ENCODE measurements at regions not wholly inside any gene's neighbourhood (a gene's known extent, or its start where the extent isn't known, plus 50 kb on each side); places are given as distances from the start of the nearest gene placed in this dataset.

GRCh38 chr12:4015225-4016091, 142.3 kb upstream of the PARP11 start (continued):
- TF ChIP-seq MTERF4 (CRISPR knock-in tag; IDR thresholded peaks at IDR 0.05) (no peak), SP4 (CRISPR knock-in tag; IDR thresholded peaks at IDR 0.05) (no peak), ZNF639 (CRISPR knock-in tag; conservative IDR thresholded peaks at IDR 0.05) (peak; percentile 84; the same call in 1 of the 2 replicates), RFX5 (IDR thresholded peaks at IDR 0.05; ENCODE audit: low read depth, low read length) (no peak), ZNF773 (CRISPR knock-in tag; IDR thresholded peaks at IDR 0.05; ENCODE audit: borderline replicate concordance) (no peak), HOXA5 (CRISPR knock-in tag; IDR thresholded peaks at IDR 0.05) (0 out of 2 replicates have a peak, but pooled peaks have one; percentile 76), TEF (CRISPR knock-in tag; IDR thresholded peaks at IDR 0.05) (no peak), NFRKB (IDR thresholded peaks at IDR 0.05) (no peak), ZNF280B (CRISPR knock-in tag; IDR thresholded peaks at IDR 0.05; ENCODE audit: borderline replicate concordance) (0 out of 2 replicates have a peak, but pooled peaks have one; percentile 51), ZFP36 (IDR thresholded peaks at IDR 0.05; ENCODE audit: borderline replicate concordance, low read depth, low read length, partially characterized antibody) (no peak), ZNF335 (CRISPR knock-in tag; IDR thresholded peaks at IDR 0.05) (peak; percentile 80), NFAT5 (CRISPR knock-in tag; IDR thresholded peaks at IDR 0.05) (0 out of 2 replicates have a peak, but pooled peaks have one; percentile 26)
